T-helper 2 cell treated with Interferon-gamma antibody and Interleukin-4, amounts not matched to agents 5 μg/mL and 100 μg/mL, for 36 hours (primary cell): ENCODE measurements at regions not wholly inside any gene's neighbourhood (a gene's known extent, or its start where the extent isn't known, plus 50 kb on each side); places are given as distances from the start of the nearest gene placed in this dataset.
"Not testable (repeated sequence)": the region's sequence is repeated elsewhere in the genome, so short reads cannot be mapped to it uniquely, and the experiment has no call there.

Source experiments
- DNase-seq: peaks from one replicate; pipeline ENCODE4 v3.0.0; 2021; ENCODE audit warnings: low spot score
- H3K27ac Mint-ChIP-seq: one replicate; pipeline ENCODE4 v1.8.0; 2021; ENCODE audit warnings: mild to moderate bottlenecking, mixed read lengths
- H3K27me3 Mint-ChIP-seq: one replicate; pipeline ENCODE4 v1.8.0; 2021; ENCODE audit warnings: low read depth, mixed read lengths
- H3K36me3 Mint-ChIP-seq: one replicate; pipeline ENCODE4 v1.8.0; 2021; ENCODE audit warnings: low read depth, mixed read lengths
- H3K4me1 Mint-ChIP-seq: one replicate; pipeline ENCODE4 v1.8.0; 2021; ENCODE audit warnings: low read depth, mixed read lengths
- H3K4me3 Mint-ChIP-seq: one replicate; pipeline ENCODE4 v1.8.0; 2022; ENCODE audit warnings: mild to moderate bottlenecking, moderate library complexity, mixed read lengths
- H3K9me3 Mint-ChIP-seq: one replicate; pipeline ENCODE4 v1.8.0; 2021; ENCODE audit warnings: mixed read lengths

DNA sequence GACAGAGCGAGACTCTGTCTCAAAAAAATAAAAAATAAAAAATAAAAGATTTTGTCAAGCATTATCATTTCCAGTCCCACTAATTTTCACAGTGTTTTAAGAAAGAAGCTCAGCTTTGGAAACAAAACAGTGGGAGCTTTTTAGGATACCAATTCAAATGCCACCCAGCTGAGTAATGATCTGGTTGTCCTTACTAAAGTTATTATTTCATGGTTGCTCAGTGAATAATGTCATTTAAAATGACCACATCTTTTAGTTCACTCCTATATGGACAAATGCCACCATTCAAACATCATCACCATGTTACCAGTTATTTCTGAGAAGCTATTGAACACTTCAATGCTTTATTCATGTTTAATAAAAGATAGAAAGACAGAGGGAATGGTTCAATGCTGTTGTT is 365.0 kb downstream of the CCER1 start:
- no peaks in the 10 kb centered on the region for H3K9me3 Mint-ChIP-seq
- H3K4me1 Mint-ChIP-seq: no peaks in the 10 kb centered on the region
- H3K4me3 Mint-ChIP-seq: no peak overlapping the region
- no peaks in the 10 kb centered on the region for H3K27me3 Mint-ChIP-seq
- no peaks in the 10 kb centered on the region for H3K36me3 Mint-ChIP-seq
- no peak overlapping the region for H3K27ac Mint-ChIP-seq
- DNase-seq: no peak

DNA sequence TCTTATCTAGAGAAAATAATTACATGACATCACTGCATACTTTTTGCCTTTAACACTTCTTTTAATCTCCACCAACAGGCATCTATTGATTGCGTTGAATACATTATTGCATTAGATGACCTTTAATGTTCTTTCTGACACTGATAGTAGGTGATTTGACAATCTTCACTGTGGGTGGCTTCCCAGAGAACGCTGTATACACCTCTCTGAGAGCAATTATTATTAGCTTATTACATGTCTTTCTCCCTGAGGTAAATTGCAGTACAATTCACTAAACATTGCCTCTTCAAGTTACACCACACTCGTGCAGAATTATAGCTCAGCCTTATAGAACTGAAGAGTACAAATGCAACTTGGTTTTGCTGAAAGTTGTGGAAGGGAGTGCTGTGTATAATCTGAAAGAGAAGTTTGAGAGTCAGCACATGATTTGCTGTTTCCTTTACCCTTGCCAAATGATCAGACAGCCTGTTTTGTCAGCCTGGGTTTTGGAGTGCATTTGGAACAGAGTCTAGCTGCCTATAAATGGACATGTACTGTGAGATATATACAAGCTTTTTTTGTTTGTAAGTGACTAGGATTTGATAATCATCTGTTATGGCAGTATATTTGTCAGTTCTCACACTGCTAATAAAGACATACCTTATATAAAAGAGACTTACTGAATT is 369.2 kb downstream of the CCER1 start:
- no peaks in the 10 kb centered on the region for H3K9me3 Mint-ChIP-seq
- no peaks in the 10 kb centered on the region for H3K27me3 Mint-ChIP-seq
- H3K36me3 Mint-ChIP-seq: no peaks in the 10 kb centered on the region
- no peak overlapping the region for H3K27ac Mint-ChIP-seq
- no peaks in the 10 kb centered on the region for H3K4me1 Mint-ChIP-seq
- DNase-seq: no peak
- no peak overlapping the region for H3K4me3 Mint-ChIP-seq

DNA sequence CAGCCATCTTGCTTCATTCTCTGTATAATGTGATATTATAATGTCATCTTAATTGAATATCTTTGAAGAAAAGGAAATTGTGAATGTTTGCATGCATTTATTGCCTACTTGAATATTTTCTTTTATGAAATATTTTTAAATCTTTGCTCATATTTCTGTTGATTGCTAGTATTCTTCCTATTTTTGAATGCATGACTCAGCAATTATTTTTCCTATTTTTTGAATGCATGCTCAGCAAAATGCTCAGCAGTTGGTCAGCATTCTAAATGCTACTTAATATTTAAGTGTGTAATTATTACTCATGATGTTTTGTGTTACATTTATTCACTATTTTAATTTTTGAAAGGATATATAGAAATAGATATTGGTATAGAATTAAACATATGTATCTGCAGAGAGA is 378.3 kb downstream of the CCER1 start:
- H3K9me3 Mint-ChIP-seq: no peaks in the 10 kb centered on the region
- H3K27me3 Mint-ChIP-seq: no peaks in the 10 kb centered on the region
- no peaks in the 10 kb centered on the region for H3K36me3 Mint-ChIP-seq
- H3K27ac Mint-ChIP-seq: no peak overlapping the region
- no peak for DNase-seq
- no peak overlapping the region for H3K4me3 Mint-ChIP-seq
- H3K4me1 Mint-ChIP-seq: no peaks in the 10 kb centered on the region

DNA sequence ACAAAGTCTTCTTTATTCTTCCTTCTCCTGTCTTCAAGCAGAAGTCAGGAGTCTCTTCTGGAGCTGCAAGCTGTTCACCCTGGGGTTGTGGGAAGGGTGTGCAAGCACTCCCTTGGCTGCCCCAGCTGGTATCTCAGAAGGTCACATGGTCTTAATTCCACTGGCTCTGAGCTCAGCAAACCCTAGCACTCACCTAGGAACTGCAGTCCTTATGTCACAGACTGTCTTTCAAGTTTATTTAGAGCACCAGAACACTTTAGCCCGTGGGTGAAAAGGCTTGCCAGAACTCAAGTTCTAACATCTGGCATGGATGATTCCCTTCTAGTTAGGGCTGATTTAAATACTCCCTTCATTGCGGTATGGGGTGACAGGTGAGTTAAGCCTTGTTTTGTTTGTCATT is 379.0 kb downstream of the CCER1 start:
- no peaks in the 10 kb centered on the region for H3K36me3 Mint-ChIP-seq
- no peak overlapping the region for H3K27ac Mint-ChIP-seq
- no peaks in the 10 kb centered on the region for H3K27me3 Mint-ChIP-seq
- no peaks in the 10 kb centered on the region for H3K9me3 Mint-ChIP-seq
- no peak overlapping the region for H3K4me3 Mint-ChIP-seq
- no peak for DNase-seq
- H3K4me1 Mint-ChIP-seq: no peaks in the 10 kb centered on the region

DNA sequence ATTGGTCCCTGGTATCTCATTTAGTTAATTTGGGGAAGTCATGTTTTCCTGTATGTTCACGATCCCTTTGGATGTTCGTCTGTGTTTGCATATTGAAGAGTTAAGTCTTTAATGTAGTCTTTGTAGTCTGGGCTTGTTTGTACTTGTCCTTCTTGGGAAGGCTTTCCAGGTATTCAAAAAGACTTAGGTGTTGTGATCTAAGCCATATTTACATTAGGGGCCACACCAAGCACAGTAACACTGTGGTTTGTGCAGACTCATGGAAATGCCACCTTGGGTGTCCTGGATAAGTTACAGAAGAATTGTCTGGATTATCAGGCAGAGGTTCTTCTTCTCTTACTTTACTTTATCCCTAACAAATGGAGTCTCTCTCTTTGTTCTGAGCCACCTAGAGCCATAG is 380.3 kb downstream of the CCER1 start:
- no peaks in the 10 kb centered on the region for H3K27me3 Mint-ChIP-seq

DNA sequence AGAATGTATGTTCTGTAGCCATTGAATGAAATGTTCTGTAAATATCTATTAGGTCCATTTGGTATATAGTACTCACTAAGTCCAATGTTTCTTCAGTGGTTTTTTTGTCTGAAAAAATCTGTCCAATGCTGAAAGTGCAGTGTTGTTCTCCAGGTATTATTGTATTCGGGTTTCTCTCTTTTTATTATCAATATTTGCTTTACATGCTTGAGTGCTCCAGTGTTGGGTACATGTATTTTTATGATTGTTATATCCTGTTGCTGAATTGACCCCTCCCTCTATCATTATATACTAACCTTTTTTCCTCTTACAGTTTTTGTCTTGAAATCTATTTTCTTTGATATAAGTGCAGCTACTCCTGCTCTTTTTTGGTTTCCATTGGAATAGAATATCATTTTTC is 382.2 kb downstream of the CCER1 start:
- H3K4me1 Mint-ChIP-seq: peaks cover 2% of the 10 kb centered on the region
- peaks cover under 1% of the 10 kb centered on the region for H3K9me3 Mint-ChIP-seq
- H3K4me3 Mint-ChIP-seq: no peak overlapping the region
- no peak overlapping the region for H3K27ac Mint-ChIP-seq
- no peaks in the 10 kb centered on the region for H3K27me3 Mint-ChIP-seq
- no peak for DNase-seq
- no peaks in the 10 kb centered on the region for H3K36me3 Mint-ChIP-seq

More for the DNA sequence above, 380.3 kb downstream of the CCER1 start:
- no peaks in the 10 kb centered on the region for H3K36me3 Mint-ChIP-seq
- DNase-seq: no peak
- H3K27ac Mint-ChIP-seq: no peak overlapping the region
- H3K4me1 Mint-ChIP-seq: peaks cover 2% of the 10 kb centered on the region
- no peaks in the 10 kb centered on the region for H3K9me3 Mint-ChIP-seq
- no peak overlapping the region for H3K4me3 Mint-ChIP-seq

DNA sequence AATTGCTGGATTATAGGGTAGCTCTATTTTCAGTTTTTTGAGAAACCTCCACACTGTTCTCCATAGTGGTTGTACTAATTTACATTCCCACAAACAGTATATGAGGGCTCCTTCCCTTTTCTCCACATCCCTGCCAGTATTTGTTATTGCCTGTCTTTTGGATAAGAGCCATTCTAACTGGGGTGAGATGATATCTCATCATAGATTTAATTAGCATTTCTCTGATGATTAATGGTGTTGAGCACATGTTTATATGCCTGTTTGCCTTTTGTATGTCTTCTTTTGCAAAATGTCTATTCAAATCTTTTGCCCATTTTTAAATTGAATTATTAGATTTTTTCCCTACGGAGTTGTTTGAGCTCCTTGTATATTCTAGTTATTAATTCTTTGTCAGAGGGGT is 385.3 kb downstream of the CCER1 start:
- no peaks in the 10 kb centered on the region for H3K36me3 Mint-ChIP-seq
- no peak for DNase-seq
- H3K9me3 Mint-ChIP-seq: peaks cover 14% of the 10 kb centered on the region
- no peaks in the 10 kb centered on the region for H3K27me3 Mint-ChIP-seq
- H3K27ac Mint-ChIP-seq: no peak overlapping the region
- H3K4me3 Mint-ChIP-seq: no peak overlapping the region
- H3K4me1 Mint-ChIP-seq: peaks cover 2% of the 10 kb centered on the region

DNA sequence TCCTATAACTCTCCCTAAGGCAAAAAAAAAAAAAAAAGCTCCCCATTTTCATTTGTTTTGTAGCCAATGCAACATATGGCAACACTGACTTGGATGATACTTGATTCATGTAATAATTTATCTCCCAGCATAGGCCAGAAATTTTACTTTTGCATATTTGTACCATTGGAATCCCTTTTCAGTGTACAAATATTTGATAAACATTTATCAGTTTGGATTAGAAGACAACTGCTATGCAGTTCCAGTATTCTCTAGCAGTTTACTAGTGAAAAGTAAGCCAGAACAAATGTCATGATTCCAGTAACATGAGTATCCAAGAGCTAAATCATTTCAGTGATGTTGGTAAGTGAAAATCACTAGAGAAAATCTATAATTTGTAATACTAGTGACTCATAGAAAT is 392.3 kb downstream of the CCER1 start:
- no peak overlapping the region for H3K4me3 Mint-ChIP-seq
- no peaks in the 10 kb centered on the region for H3K27me3 Mint-ChIP-seq
- H3K4me1 Mint-ChIP-seq: no peaks in the 10 kb centered on the region
- no peaks in the 10 kb centered on the region for H3K36me3 Mint-ChIP-seq
- DNase-seq: no peak
- no peak overlapping the region for H3K27ac Mint-ChIP-seq
- peaks cover 12% of the 10 kb centered on the region for H3K9me3 Mint-ChIP-seq

DNA sequence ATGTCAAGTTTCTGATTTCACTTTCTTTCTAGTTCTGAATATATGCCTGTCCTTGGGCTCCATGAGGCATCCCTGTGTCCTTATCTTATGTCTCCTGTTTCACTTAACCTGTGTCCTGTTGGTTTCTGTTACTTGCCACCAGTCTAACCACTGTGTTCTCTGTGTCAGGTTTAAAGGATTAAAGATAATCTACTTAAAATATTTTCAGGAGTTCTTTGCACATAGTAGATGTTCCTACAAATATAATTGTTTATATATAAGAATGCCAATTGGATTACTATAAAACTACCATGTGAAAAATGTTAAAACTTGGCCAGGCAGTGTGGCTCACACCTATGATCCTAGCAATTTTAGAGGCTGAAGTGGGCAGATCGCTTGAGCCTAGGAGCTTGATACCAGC is 406.4 kb downstream of the CCER1 start:
- no peaks in the 10 kb centered on the region for H3K9me3 Mint-ChIP-seq
- H3K27ac Mint-ChIP-seq: no peak overlapping the region
- no peak overlapping the region for H3K4me3 Mint-ChIP-seq
- no peaks in the 10 kb centered on the region for H3K36me3 Mint-ChIP-seq
- DNase-seq: no peak
- no peaks in the 10 kb centered on the region for H3K4me1 Mint-ChIP-seq
- H3K27me3 Mint-ChIP-seq: no peaks in the 10 kb centered on the region

DNA sequence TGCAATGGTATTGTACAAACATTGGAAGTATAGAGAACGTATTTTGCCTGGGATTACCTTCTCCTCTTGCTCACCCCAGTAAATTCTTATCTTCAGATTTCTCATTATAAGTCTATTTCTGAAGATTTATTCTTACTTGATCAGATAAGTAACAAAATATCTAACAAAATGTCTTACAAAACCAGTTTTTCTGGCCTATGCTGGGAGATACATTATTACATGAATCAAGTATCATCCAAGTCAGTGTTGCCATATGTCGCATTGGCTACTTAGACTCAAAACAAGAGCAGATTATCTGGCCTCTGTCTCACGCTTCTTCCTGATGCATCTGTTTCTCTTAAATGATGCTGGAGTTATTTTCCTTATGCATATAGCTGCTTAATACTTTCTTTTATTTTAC is 408.5 kb downstream of the CCER1 start:
- no peaks in the 10 kb centered on the region for H3K9me3 Mint-ChIP-seq
- no peak overlapping the region for H3K4me3 Mint-ChIP-seq

DNA sequence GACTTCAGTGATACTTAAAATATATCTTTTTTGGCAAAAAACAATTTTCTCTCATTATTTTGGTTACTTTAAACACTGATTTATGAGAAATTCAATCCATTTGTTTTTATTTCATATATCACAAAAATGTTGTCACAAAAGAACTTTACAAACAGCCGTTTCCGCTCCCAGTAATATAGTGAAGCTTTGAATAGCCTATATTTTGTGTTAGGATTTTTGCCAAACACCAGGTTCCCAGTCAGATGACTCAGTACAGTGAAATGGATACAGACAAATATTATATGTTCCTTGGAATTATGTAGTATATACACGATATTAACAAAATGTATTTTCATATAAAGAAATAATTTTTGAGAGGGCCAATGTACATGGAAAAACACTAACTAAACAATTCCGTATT is 411.1 kb downstream of the CCER1 start:
- Mint-ChIP-seq H3K36me3 (no peaks in the 10 kb centered on the region), H3K4me1 (no peaks in the 10 kb centered on the region), H3K9me3 (no peaks in the 10 kb centered on the region), H3K4me3 (no peak overlapping the region), H3K27me3 (no peaks in the 10 kb centered on the region), H3K27ac (no peak overlapping the region)
- DNase-seq: no peak

More for the DNA sequence above, 408.5 kb downstream of the CCER1 start:
- Mint-ChIP-seq H3K4me1 (no peaks in the 10 kb centered on the region), H3K27me3 (no peaks in the 10 kb centered on the region), H3K27ac (no peak overlapping the region), H3K36me3 (no peaks in the 10 kb centered on the region)
- DNase-seq: no peak

DNA sequence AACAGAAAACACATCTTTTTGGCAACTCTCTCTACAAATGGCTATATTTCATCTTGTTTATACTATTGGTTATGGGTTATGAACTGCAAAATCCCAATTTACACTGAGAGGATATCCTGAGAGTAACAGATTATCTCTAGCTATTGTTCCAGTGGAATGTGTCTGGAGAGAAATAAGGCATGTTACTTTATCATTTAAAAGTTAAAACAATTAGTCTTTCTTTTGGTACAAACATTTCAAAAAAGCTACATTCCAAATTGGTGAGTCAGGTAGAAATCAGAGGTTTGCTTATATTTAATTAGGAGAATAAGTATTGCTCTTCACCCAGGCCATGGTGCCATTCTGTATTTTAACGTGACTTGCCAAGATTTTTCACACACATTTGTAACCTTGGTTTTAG is 411.6 kb downstream of the CCER1 start:
- Mint-ChIP-seq H3K9me3 (no peaks in the 10 kb centered on the region), H3K4me3 (no peak overlapping the region), H3K36me3 (no peaks in the 10 kb centered on the region), H3K4me1 (no peaks in the 10 kb centered on the region), H3K27me3 (no peaks in the 10 kb centered on the region), H3K27ac (no peak overlapping the region)
- no peak for DNase-seq

DNA sequence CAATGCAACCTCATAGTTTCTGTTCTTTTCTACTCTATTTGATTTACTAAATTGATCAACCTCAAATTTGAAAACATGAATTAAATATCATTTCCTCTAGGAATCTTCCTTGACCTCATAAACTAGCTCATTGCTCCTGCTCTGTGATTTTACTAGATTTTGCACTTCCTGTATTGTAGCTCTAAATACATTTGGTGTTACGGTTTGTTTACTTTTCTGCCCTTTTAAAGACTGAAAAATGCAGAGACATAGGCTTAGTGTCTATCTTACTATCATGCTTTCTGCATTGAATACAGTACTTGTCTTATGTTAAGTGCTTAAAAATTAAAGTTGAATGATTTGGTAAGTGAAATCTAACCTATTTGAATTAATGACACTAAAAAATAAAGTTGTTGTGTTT is 412.1 kb downstream of the CCER1 start:
- H3K27ac Mint-ChIP-seq, H3K36me3 Mint-ChIP-seq, DNase-seq, H3K9me3 Mint-ChIP-seq, H3K4me3 Mint-ChIP-seq, H3K27me3 Mint-ChIP-seq, H3K4me1 Mint-ChIP-seq: not testable (repeated sequence)

DNA sequence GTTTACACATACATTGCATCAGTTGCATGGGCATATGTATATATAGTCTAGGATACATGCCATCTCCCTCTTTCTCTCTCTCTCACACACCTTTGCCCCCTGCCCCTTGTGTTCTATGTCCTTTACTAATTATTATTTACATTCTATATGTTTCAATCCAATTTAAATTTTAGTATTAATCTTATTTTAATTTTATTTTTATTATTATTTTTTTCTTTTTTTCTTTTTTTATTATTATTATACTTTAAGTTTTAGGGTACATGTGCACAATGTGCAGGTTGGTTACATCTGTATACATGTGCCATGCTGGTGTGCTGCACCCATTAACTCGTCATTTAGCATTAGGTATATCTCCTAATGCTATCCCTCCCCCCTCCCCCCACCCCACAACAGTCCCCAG is 421.1 kb downstream of the CCER1 start:
- H3K9me3 Mint-ChIP-seq, H3K27ac Mint-ChIP-seq, DNase-seq, H3K27me3 Mint-ChIP-seq, H3K4me1 Mint-ChIP-seq, H3K36me3 Mint-ChIP-seq, H3K4me3 Mint-ChIP-seq: not testable (repeated sequence)

DNA sequence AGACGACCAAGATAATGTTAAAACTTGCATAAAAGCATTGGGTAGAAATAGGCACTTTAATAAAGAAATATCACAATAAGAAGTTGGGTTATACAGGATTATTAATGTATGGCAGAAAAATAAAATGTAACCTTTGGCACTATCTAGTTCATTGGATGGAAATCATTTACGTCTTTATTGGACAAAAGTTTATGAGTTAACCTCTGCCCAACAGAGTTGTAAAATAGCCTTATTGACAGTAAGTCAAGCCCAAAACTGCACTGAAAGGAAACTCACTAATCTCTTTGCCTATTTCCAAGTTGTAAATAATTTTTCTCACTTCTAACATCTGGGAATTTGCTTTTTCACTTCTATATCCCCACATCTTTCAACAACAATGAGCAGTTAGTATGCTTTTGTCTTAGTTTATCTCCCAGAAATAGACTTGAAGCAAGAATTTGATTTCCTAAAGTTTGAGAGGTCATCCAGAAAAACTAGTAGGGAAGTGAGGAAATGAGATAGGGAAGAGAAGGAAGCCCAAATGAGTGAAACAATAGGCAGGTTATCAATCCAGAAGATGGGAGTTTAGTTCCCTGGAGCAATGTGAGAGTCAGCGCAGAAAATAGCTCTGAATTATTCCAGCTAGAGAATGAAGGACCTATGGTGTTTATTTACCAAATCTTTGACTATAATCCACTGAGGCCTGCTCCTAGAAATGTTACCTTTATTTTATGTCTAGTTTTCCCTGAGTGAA is 434.8 kb downstream of the CCER1 start:
- Mint-ChIP-seq H3K27ac (no peak overlapping the region), H3K27me3 (no peaks in the 10 kb centered on the region), H3K36me3 (no peaks in the 10 kb centered on the region), H3K4me1 (peaks cover 12% of the 10 kb centered on the region), H3K9me3 (no peaks in the 10 kb centered on the region), H3K4me3 (no peak overlapping the region)
- no peak for DNase-seq
